Neural crest cell (in vitro differentiated cells): ENCODE measurements at regions not wholly inside any gene's neighbourhood (a gene's known extent, or its start where the extent isn't known, plus 50 kb on each side); places are given as distances from the start of the nearest gene placed in this dataset.

ENCODE experiments used
- DNase-seq: peaks from one replicate; pipeline ENCODE4 v3.0.0; 2021; ENCODE audit warnings: low read depth, mixed read lengths, low spot score
- H3K27ac Mint-ChIP-seq: one replicate; pipeline ENCODE4 v1.8.0; 2021; ENCODE audit warnings: mild to moderate bottlenecking, mixed read lengths; ENCODE audit not compliant: unreplicated experiment
- H3K27me3 Mint-ChIP-seq: 2 replicates; pipeline ENCODE4 v1.8.0; 2021; ENCODE audit warnings: low read depth, mild to moderate bottlenecking, mixed read lengths
- H3K36me3 Mint-ChIP-seq: 2 replicates; pipeline ENCODE4 v1.8.0; 2021; ENCODE audit warnings: low read depth, mild to moderate bottlenecking, mixed read lengths
- H3K4me1 Mint-ChIP-seq: 2 replicates; pipeline ENCODE4 v1.8.0; 2021; ENCODE audit warnings: mixed read lengths
- H3K4me3 Mint-ChIP-seq: one replicate; pipeline ENCODE4 v1.8.0; 2021; ENCODE audit warnings: mild to moderate bottlenecking, mixed read lengths
- H3K9me3 Mint-ChIP-seq: 2 replicates; pipeline ENCODE4 v1.8.0; 2021; ENCODE audit warnings: mixed read lengths
- TF ChIP-seq, protein P1 (sequence below): fragments of 200-600 bp; sonication (generic); conservative IDR thresholded peaks from 2 replicates; pipeline ENCODE4 v1.5.0; 2021; ENCODE audit warnings: antibody characterized with exemption, mild to moderate bottlenecking

DNA sequence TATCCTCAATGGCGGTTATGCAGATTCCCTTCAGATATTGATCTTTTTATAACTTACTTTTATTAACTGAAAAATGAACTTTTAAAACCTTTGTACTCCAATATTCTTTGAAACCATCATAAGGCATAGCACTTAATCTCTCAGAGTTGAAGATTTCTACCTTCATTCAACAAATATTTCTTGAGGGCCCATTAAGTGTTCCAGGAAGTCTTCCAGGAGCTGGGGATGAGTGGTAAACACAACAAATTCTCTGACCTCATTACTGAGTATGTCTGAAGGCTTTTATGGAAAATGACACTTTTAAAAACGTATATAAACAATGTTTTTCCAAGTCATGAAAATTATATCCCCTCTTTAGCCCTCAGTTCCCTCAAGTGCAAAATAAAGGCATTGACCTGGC, 575.3 kb upstream of the IL12A start:
- Mint-ChIP-seq H3K4me3 (no peak overlapping the region), H3K27me3 (no peaks in the 10 kb centered on the region), H3K9me3 (peaks cover 24% of the 10 kb centered on the region), H3K27ac (no peak overlapping the region), H3K4me1 (no peaks in the 10 kb centered on the region), H3K36me3 (peaks cover 11% of the 10 kb centered on the region)
- no peak for DNase-seq
- TF ChIP-seq, protein P1, sequence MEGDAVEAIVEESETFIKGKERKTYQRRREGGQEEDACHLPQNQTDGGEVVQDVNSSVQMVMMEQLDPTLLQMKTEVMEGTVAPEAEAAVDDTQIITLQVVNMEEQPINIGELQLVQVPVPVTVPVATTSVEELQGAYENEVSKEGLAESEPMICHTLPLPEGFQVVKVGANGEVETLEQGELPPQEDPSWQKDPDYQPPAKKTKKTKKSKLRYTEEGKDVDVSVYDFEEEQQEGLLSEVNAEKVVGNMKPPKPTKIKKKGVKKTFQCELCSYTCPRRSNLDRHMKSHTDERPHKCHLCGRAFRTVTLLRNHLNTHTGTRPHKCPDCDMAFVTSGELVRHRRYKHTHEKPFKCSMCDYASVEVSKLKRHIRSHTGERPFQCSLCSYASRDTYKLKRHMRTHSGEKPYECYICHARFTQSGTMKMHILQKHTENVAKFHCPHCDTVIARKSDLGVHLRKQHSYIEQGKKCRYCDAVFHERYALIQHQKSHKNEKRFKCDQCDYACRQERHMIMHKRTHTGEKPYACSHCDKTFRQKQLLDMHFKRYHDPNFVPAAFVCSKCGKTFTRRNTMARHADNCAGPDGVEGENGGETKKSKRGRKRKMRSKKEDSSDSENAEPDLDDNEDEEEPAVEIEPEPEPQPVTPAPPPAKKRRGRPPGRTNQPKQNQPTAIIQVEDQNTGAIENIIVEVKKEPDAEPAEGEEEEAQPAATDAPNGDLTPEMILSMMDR: no peak

DNA sequence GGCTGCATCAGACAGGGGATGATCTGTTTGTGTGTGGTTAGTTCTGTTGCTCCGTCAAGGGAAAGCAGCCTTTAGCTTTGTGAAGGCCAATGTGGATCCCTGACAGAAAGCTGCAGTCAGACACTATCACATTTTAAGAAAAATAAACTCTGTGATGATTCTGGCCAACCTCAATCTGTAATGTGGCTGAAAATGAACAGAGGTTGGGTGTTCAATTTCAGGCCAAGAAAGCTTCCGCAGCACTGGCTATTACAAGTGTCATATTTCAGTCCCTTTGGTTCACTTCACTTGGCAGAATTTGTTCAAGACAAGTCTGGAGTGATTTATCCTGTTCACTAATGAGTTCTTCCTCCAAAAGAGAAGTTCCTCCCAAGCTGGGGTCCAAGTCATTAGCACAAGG, 571.8 kb upstream of the IL12A start:
- Mint-ChIP-seq H3K4me3 (no peak overlapping the region), H3K36me3 (no peaks in the 10 kb centered on the region), H3K9me3 (peaks cover 7% of the 10 kb centered on the region), H3K27me3 (no peaks in the 10 kb centered on the region), H3K27ac (no peak overlapping the region), H3K4me1 (no peaks in the 10 kb centered on the region)
- DNase-seq: no peak
- TF ChIP-seq, protein P1: no peak

DNA sequence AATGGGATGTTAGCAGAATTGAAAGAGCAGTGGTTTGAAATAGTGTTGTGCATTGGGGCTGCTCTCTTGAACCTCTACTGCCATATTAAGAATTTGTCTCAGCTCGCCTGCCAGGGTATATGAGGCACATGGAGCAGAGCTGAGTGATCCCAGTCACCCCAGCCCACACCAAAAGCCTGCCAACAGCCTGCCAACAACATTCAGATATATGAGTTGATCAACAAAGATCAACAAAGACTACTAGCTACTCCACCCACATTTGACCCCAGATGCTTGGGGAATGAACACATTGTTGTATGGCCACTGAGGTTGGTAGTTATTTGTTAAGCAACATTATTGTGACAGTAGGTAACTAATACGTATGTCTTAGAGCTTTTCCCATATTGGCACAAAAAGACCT, 570.9 kb upstream of the IL12A start:
- Mint-ChIP-seq H3K36me3 (no peaks in the 10 kb centered on the region), H3K27me3 (no peaks in the 10 kb centered on the region), H3K4me1 (no peaks in the 10 kb centered on the region), H3K27ac (no peak overlapping the region), H3K9me3 (peaks cover 7% of the 10 kb centered on the region), H3K4me3 (no peak overlapping the region)
- TF ChIP-seq, protein P1: no peak
- DNase-seq: no peak

DNA sequence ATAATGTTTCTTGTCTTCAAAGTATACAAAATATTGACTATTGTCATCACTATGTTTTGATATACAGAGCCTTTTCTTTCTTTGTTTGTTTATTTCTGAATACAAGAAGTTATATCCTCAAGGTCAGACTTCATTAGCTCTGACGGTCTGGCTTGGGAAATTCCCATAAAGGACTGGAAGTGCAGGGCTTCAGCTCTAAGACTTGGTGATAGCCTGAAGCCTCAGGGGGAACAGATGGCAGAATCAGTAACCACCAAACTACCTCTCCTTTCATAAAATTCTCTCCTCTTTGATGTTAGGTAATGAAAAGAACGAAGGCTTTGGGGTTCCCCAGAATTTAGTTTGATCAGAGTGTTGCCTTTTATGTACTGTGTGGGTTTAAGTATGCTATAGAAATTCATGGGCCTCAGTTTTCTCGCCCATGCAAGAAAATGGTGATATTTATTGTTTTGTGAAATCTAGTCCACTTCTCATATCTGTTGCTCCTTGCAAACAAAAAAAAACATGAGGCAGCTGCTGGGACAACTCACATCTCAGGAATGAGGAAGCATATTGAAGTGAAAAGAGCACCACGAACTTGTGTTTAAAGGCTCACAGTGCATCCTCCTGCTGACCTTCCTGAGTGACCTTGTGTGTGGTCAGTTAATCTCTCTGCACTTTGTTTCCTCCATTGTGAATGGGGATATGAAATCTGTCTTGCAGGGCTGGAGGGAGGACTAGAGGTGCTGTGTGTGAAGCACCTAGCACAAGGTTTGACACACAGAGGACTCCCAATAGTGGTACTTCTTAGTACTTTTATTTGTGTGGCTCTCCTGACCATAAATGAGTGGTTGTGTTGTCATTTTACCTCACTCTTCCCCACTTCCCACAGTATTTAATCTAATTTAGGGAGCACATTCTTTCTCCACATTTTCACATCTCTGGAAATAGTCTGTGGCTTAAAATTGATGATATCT, 569.8 kb upstream of the IL12A start:
- H3K27ac Mint-ChIP-seq: peak overlapping the region; percentile 27
- H3K9me3 Mint-ChIP-seq: peaks cover 7% of the 10 kb centered on the region
- DNase-seq: no peak
- H3K4me3 Mint-ChIP-seq: no peak overlapping the region
- no peaks in the 10 kb centered on the region for H3K4me1 Mint-ChIP-seq
- H3K36me3 Mint-ChIP-seq: no peaks in the 10 kb centered on the region
- TF ChIP-seq, protein P1: no peak
- H3K27me3 Mint-ChIP-seq: no peaks in the 10 kb centered on the region

DNA sequence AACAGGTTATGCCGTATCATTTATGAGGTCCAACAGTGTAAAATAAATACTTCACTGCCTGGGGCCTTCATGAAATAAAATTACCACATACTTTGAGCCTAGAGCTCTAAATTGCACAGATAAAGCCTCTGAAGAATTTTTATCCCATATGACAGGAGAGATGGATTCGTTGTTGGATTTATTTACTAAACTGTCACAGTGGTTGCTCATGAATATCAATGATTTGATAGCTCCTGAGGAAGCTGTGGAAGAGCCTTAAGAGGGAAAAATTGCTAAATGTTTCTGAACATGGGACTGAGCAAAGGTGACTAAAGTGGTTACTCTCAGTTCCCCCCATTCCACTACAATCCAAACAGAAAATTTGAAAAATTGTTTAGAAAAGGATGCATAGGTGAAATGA, 558.9 kb upstream of the IL12A start:
- H3K27me3 Mint-ChIP-seq: no peaks in the 10 kb centered on the region
- DNase-seq: no peak
- H3K4me3 Mint-ChIP-seq: no peak overlapping the region
- H3K36me3 Mint-ChIP-seq: no peaks in the 10 kb centered on the region
- H3K4me1 Mint-ChIP-seq: peaks cover 21% of the 10 kb centered on the region
- TF ChIP-seq, protein P1: no peak
- peaks cover 4% of the 10 kb centered on the region for H3K9me3 Mint-ChIP-seq
- no peak overlapping the region for H3K27ac Mint-ChIP-seq
